Erythroblast (primary cell): ENCODE measurements at regions not wholly inside any gene's neighbourhood (a gene's known extent, or its start where the extent isn't known, plus 50 kb on each side); places are given as distances from the start of the nearest gene placed in this dataset.

Experiments
- GATA1 ChIP-seq: IDR thresholded peaks from 2 replicates; pipeline ENCODE4 v1.6.1; 2011; ENCODE audit warnings: low read depth, mild to moderate bottlenecking, control low read depth, low read length, moderate library complexity
- POLR2A ChIP-seq: IDR thresholded peaks from 2 replicates; pipeline ENCODE4 v1.6.1; 2011; ENCODE audit warnings: mild to moderate bottlenecking, low read length

- TF ChIP-seq POLR2A (no peak), GATA1 (no peak)
Measured at GRCh38 chr3:169020371-169020770, 643.1 kb downstream of the MECOM start.
